Body of pancreas (tissue), 4 donors: ENCODE measurements at regions not wholly inside any gene's neighbourhood (a gene's known extent, or its start where the extent isn't known, plus 50 kb on each side); places are given as distances from the start of the nearest gene placed in this dataset.

Experiments used
- CTCF ChIP-seq, 7 experiments: fragments of 450-650 bp in 4 of 7; fragments of 200-600 bp in 3 of 7; sonication (generic) in 3 of 7; IDR thresholded peaks; one replicate each; pipeline ENCODE4 v1.5.1; 2016 to 2019; ENCODE audit warnings: antibody characterized with exemption in 7 of 7
- POLR2A ChIP-seq, 3 donors: fragments of 450-650 bp; IDR thresholded peaks; one replicate each; pipeline ENCODE4 v1.6.1; 2016; ENCODE audit warnings: antibody characterized with exemption in 3 of 3, mild to moderate bottlenecking in 2 of 3

GRCh38 chr4:129346036-129346435 lies 250.1 kb downstream of the C4orf33 start:
- TF ChIP-seq CTCF (IDR thresholded peaks at IDR 0.05) (no peak), POLR2A (IDR thresholded peaks at IDR 0.05) (no peak)
